ENCODE measurements at regions not wholly inside any gene's neighbourhood (a gene's known extent, or its start where the extent isn't known, plus 50 kb on each side); places are given as distances from the start of the nearest gene placed in this dataset.

- Histone ChIP-seq H3K4me3 (ENCODE audit: low read length) (no peak overlapping the region), H3K9me2 (replicated peaks; ENCODE audit: insufficient read depth, low read length) (no peaks in the 10 kb centered on the region), H3K9ac (ENCODE audit: low read length) (no peak overlapping the region), H3K79me2 (ENCODE audit: low read length) (no peaks in the 10 kb centered on the region), H4K20me1 (ENCODE audit: insufficient read depth, low read length) (no peaks in the 10 kb centered on the region), H3K27ac (ENCODE audit: low read length) (no peak overlapping the region), H3K27me3 (replicated peaks; ENCODE audit: insufficient read depth, low read length) (peaks cover 9% of the 10 kb centered on the region; the same call in 1 of the 2 replicates), H2AFZ (ENCODE audit: low read length) (no peak overlapping the region), H3F3A (ENCODE audit: insufficient read depth, low read length) (no peaks in the 10 kb centered on the region), H3K4me2 (ENCODE audit: low read depth, low read length) (no peak overlapping the region), H3K36me3 (replicated peaks; ENCODE audit: insufficient read depth, low read length) (no peaks in the 10 kb centered on the region), H3K4me1 (ENCODE audit: low read length) (no peaks in the 10 kb centered on the region), H3K9me3 (replicated peaks; ENCODE audit: insufficient read depth, low read length) (no peaks in the 10 kb centered on the region)
- DNase-seq, result no peak
- TF ChIP-seq EZH2 (optimal IDR thresholded peaks at IDR 0.05; ENCODE audit: low read depth, low read length), result no peak
- no peak for TF ChIP-seq EZH2phosphoT487 (IDR thresholded peaks at IDR 0.05; ENCODE audit: low read length)
- TF ChIP-seq CTCF (IDR thresholded peaks at IDR 0.05; ENCODE audit: low read length), result no peak
Measured at GRCh38 chr5:1971944-1972343, 89.2 kb upstream of the IRX4 start.

GRCh38 chr5:1967736-1968135 lies 85.0 kb upstream of the IRX4 start:
- Histone ChIP-seq H3K36me3 (replicated peaks; ENCODE audit: insufficient read depth, low read length) (no peaks in the 10 kb centered on the region), H3K79me2 (ENCODE audit: low read length) (no peaks in the 10 kb centered on the region), H3K27me3 (replicated peaks; ENCODE audit: insufficient read depth, low read length) (peaks cover 14% of the 10 kb centered on the region; the same call in 1 of the 2 replicates), H3F3A (ENCODE audit: insufficient read depth, low read length) (no peaks in the 10 kb centered on the region), H2AFZ (ENCODE audit: low read length) (no peak overlapping the region), H3K27ac (ENCODE audit: low read length) (no peak overlapping the region), H3K9me2 (replicated peaks; ENCODE audit: insufficient read depth, low read length) (no peaks in the 10 kb centered on the region), H3K9me3 (replicated peaks; ENCODE audit: insufficient read depth, low read length) (no peaks in the 10 kb centered on the region), H3K9ac (ENCODE audit: low read length) (no peak overlapping the region), H3K4me3 (ENCODE audit: low read length) (no peak overlapping the region), H3K4me1 (ENCODE audit: low read length) (no peaks in the 10 kb centered on the region), H4K20me1 (ENCODE audit: insufficient read depth, low read length) (no peaks in the 10 kb centered on the region), H3K4me2 (ENCODE audit: low read depth, low read length) (no peak overlapping the region)
- TF ChIP-seq EZH2phosphoT487 (IDR thresholded peaks at IDR 0.05; ENCODE audit: low read length), result no peak
- no peak for TF ChIP-seq CTCF (IDR thresholded peaks at IDR 0.05; ENCODE audit: low read length)
- DNase-seq, result no peak

- Histone ChIP-seq H3K79me2 (ENCODE audit: low read length) (no peaks in the 10 kb centered on the region), H3K27ac (ENCODE audit: low read length) (no peak overlapping the region), H3K9ac (ENCODE audit: low read length) (no peak overlapping the region), H3K9me2 (replicated peaks; ENCODE audit: insufficient read depth, low read length) (no peaks in the 10 kb centered on the region), H3K27me3 (replicated peaks; ENCODE audit: insufficient read depth, low read length) (peaks cover 14% of the 10 kb centered on the region; the same call in 1 of the 2 replicates), H3K36me3 (replicated peaks; ENCODE audit: insufficient read depth, low read length) (no peaks in the 10 kb centered on the region), H3F3A (ENCODE audit: insufficient read depth, low read length) (no peaks in the 10 kb centered on the region), H3K4me3 (ENCODE audit: low read length) (no peak overlapping the region), H3K4me2 (ENCODE audit: low read depth, low read length) (no peak overlapping the region), H3K4me1 (ENCODE audit: low read length) (no peaks in the 10 kb centered on the region), H3K9me3 (replicated peaks; ENCODE audit: insufficient read depth, low read length) (no peaks in the 10 kb centered on the region), H4K20me1 (ENCODE audit: insufficient read depth, low read length) (no peaks in the 10 kb centered on the region), H2AFZ (ENCODE audit: low read length) (no peak overlapping the region)
- DNase-seq, result no peak
- no peak for TF ChIP-seq EZH2 (optimal IDR thresholded peaks at IDR 0.05; ENCODE audit: low read depth, low read length)
Measured at GRCh38 chr5:1966461-1966860, 83.7 kb upstream of the IRX4 start.

- H3K27ac ChIP-seq (ENCODE audit: low read length), result no peak overlapping the region
- H3K4me2 ChIP-seq (ENCODE audit: low read depth, low read length), result no peak overlapping the region
- no peak overlapping the region for H2AFZ ChIP-seq (ENCODE audit: low read length)
- H3K9me2 ChIP-seq (replicated peaks; ENCODE audit: insufficient read depth, low read length), result no peaks in the 10 kb centered on the region
- no peak overlapping the region for H3K9ac ChIP-seq (ENCODE audit: low read length)
- H3K27me3 ChIP-seq (replicated peaks; ENCODE audit: insufficient read depth, low read length), result peaks cover 14% of the 10 kb centered on the region; the same call in 1 of the 2 replicates
- no peak for TF ChIP-seq CTCF (IDR thresholded peaks at IDR 0.05; ENCODE audit: low read length)
- TF ChIP-seq EZH2phosphoT487 (IDR thresholded peaks at IDR 0.05; ENCODE audit: low read length), result no peak
- TF ChIP-seq EZH2 (optimal IDR thresholded peaks at IDR 0.05; ENCODE audit: low read depth, low read length), result no peak
- no peaks in the 10 kb centered on the region for H3K9me3 ChIP-seq (replicated peaks; ENCODE audit: insufficient read depth, low read length)
- no peaks in the 10 kb centered on the region for H3K79me2 ChIP-seq (ENCODE audit: low read length)
- no peak for DNase-seq
- H3F3A ChIP-seq (ENCODE audit: insufficient read depth, low read length), result no peaks in the 10 kb centered on the region
- H3K36me3 ChIP-seq (replicated peaks; ENCODE audit: insufficient read depth, low read length), result no peaks in the 10 kb centered on the region
- no peaks in the 10 kb centered on the region for H3K4me1 ChIP-seq (ENCODE audit: low read length)
- H3K4me3 ChIP-seq (ENCODE audit: low read length), result no peak overlapping the region
- H4K20me1 ChIP-seq (ENCODE audit: insufficient read depth, low read length), result no peaks in the 10 kb centered on the region
Measured at GRCh38 chr5:1965925-1966324, 83.2 kb upstream of the IRX4 start.
